ENCODE measurements at regions not wholly inside any gene's neighbourhood (a gene's known extent, or its start where the extent isn't known, plus 50 kb on each side); places are given as distances from the start of the nearest gene placed in this dataset.

DNA sequence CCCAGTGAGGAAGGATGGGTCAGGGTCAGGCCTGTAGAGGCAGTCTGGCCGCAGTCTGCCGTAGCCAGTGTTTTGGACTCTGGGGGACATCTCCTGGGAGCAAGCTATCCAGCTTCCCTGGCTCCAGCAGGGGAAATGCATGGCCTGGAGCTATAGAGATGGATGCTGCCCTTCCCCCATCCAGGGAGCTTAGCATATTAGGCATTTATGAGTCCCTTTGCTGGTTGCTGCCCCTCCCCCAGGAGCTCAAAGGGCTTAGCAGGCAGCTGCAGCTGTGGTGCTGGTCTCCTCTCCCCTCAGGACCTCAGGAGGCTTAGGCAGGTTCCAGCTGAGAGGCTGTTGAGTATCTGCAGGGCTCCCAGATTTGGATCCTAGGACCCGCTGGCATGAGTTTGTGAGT is 1158.7 kb downstream of the DTWD2 start (continued):
- no peak for TF ChIP-seq MYC (IDR thresholded peaks at IDR 0.05; ENCODE audit: borderline replicate concordance, low read length)
- TF ChIP-seq, protein P1, sequence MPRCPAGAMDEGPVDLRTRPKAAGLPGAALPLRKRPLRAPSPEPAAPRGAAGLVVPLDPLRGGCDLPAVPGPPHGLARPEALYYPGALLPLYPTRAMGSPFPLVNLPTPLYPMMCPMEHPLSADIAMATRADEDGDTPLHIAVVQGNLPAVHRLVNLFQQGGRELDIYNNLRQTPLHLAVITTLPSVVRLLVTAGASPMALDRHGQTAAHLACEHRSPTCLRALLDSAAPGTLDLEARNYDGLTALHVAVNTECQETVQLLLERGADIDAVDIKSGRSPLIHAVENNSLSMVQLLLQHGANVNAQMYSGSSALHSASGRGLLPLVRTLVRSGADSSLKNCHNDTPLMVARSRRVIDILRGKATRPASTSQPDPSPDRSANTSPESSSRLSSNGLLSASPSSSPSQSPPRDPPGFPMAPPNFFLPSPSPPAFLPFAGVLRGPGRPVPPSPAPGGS (IDR thresholded peaks at IDR 0.05) = no peak

DNA sequence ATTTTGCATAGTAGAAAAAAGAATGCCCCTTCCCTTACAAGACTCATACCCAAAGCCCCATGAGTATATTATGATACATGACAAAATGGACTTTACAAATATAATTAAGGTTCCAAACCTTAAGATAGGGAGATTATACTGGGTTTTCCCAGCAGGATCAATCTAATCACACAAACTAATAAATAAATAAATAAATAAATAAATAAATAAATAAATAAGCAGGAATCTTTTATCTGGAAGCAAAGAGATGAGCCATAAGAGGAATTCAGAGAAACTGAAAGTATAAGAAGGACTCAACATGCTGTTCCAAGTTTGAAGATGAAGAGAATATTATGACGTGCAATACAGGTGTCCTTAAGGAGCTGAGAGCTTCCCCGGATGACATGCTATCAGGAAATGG is 1174.5 kb downstream of the DTWD2 start:
- TF ChIP-seq MYC (IDR thresholded peaks at IDR 0.05; ENCODE audit: borderline replicate concordance, low read length) (no peak), HOXB13 (CRISPR knock-in tag; IDR thresholded peaks at IDR 0.05; ENCODE audit: low read depth) (no peak), HDAC2 (IDR thresholded peaks at IDR 0.05) (no peak), RNF2 (IDR thresholded peaks at IDR 0.05; ENCODE audit: borderline replicate concordance, low read depth) (no peak), ZC3H11A (IDR thresholded peaks at IDR 0.05) (peak; percentile 33; the same call in 1 of the 2 replicates), CBX2 (IDR thresholded peaks at IDR 0.05; ENCODE audit: borderline replicate concordance, low read depth) (no peak), HOXA7 (CRISPR knock-in tag; IDR thresholded peaks at IDR 0.05) (no peak)
- FAIRE-seq (no peak), DNase-seq (ENCODE audit: low read depth in 1 of 2, low spot score in 1 of 2) (no peak), ATAC-seq (no peak)
- H3K27ac ChIP-seq = no peak overlapping the region
- H3K4me2 ChIP-seq = no peak overlapping the region
- H3K4me3 ChIP-seq = no peak overlapping the region
- ChIA-PET POLR2A (no interaction called here), CTCF (no interaction called here)
- H3K4me1 ChIP-seq = no peaks in the 10 kb centered on the region
- 3% methylated on average over 2 of the region's 2 CpGs for WGBS (ENCODE audit: missing lambda C conversion rate)
- H3K9me3 ChIP-seq = no peaks in the 10 kb centered on the region

DNA sequence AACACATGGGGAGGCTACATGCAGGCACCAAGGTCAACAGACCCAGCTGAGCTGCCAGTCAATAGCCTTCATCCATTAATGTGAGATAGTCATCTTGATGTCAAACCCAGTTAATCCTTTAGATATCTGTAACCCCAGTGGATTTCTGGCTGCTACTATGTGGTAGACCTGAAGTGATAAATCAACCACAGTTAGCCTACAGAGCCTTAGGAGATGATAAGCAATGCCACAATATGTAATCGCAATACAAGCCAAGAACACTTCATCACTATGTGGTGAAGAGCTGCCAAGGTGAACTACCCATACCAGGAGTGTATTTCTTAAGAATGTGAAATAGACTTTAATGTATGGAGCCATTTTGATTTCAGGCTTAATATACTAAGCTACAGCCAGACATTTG is 1175.5 kb downstream of the DTWD2 start:
- FAIRE-seq = no peak

More for the DNA sequence above, 1175.5 kb downstream of the DTWD2 start:
- TF ChIP-seq SREBF2 (IDR thresholded peaks at IDR 0.05) = no peak
- no peak for TF ChIP-seq CBX2 (IDR thresholded peaks at IDR 0.05; ENCODE audit: borderline replicate concordance, low read depth)
- no peak for TF ChIP-seq NR3C1 (IDR thresholded peaks at IDR 0.05)
- TF ChIP-seq ELK1 (IDR thresholded peaks at IDR 0.05; ENCODE audit: low read depth, low read length) = no peak
- TF ChIP-seq HOXB5 (CRISPR knock-in tag; IDR thresholded peaks at IDR 0.05) = no peak
- TF ChIP-seq ZNF302 (CRISPR knock-in tag; IDR thresholded peaks at IDR 0.05) = no peak
- TF ChIP-seq RAD21 (conservative IDR thresholded peaks at IDR 0.05 in 1 of 2, IDR thresholded peaks at IDR 0.05 in 1 of 2) = no peak
- TF ChIP-seq MYC (IDR thresholded peaks at IDR 0.05; ENCODE audit: borderline replicate concordance, low read length) = no peak
- no peak for TF ChIP-seq RNF2 (IDR thresholded peaks at IDR 0.05; ENCODE audit: borderline replicate concordance, low read depth)
- no peak for TF ChIP-seq RCOR1 (IDR thresholded peaks at IDR 0.05; ENCODE audit: low read depth, low read length)
- no peak for TF ChIP-seq USF2 (IDR thresholded peaks at IDR 0.05)
- no peak for TF ChIP-seq HOXB13 (CRISPR knock-in tag; IDR thresholded peaks at IDR 0.05; ENCODE audit: low read depth)
- TF ChIP-seq BHLHE40 (IDR thresholded peaks at IDR 0.05; ENCODE audit: low read depth, low read length) = no peak
- TF ChIP-seq, protein P2, sequence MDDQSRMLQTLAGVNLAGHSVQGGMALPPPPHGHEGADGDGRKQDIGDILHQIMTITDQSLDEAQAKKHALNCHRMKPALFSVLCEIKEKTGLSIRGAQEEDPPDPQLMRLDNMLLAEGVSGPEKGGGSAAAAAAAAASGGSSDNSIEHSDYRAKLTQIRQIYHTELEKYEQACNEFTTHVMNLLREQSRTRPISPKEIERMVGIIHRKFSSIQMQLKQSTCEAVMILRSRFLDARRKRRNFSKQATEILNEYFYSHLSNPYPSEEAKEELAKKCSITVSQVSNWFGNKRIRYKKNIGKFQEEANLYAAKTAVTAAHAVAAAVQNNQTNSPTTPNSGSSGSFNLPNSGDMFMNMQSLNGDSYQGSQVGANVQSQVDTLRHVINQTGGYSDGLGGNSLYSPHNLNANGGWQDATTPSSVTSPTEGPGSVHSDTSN (IDR thresholded peaks at IDR 0.05) = no peak
- no peak for TF ChIP-seq CHD2 (IDR thresholded peaks at IDR 0.05; ENCODE audit: low read length, partially characterized antibody)
- TF ChIP-seq MAX (IDR thresholded peaks at IDR 0.05) = no peak
- TF ChIP-seq HOXA7 (CRISPR knock-in tag; IDR thresholded peaks at IDR 0.05) = no peak
- TF ChIP-seq PHF8 (IDR thresholded peaks at IDR 0.05; ENCODE audit: borderline replicate concordance, low read depth) = no peak
- TF ChIP-seq EHF (CRISPR knock-in tag; IDR thresholded peaks at IDR 0.05) = no peak
- no peak for TF ChIP-seq KDM5A (IDR thresholded peaks at IDR 0.05)
- no peak for ATAC-seq
- no peaks in the 10 kb centered on the region for H3K4me1 ChIP-seq
- CTCF ChIA-PET = no interaction called here
- no peak overlapping the region for H3K4me3 ChIP-seq
- POLR2A ChIA-PET = no interaction called here
- 4% methylated on average over 1 of the region's 1 CpG for WGBS (ENCODE audit: missing lambda C conversion rate)
- H3K27ac ChIP-seq = no peak overlapping the region
- H3K4me2 ChIP-seq = no peak overlapping the region
- no peak for DNase-seq (ENCODE audit: low read depth in 1 of 2, low spot score in 1 of 2)
- H3K9me3 ChIP-seq = no peaks in the 10 kb centered on the region
